Smooth muscle cell (in vitro differentiated cells): ENCODE measurements at regions not wholly inside any gene's neighbourhood (a gene's known extent, or its start where the extent isn't known, plus 50 kb on each side); places are given as distances from the start of the nearest gene placed in this dataset.

Experiments used
- DNase-seq: peaks from one replicate; lab custom pipeline; 2025; ENCODE audit not compliant: unreplicated experiment; lab: John Stamatoyannopoulos, UW
- H2AFZ ChIP-seq: fragments of 200-600 bp; sonication (generic); 2 replicates; pipeline ENCODE4 v1.6.0; 2016; ENCODE audit warnings: antibody characterized with exemption, low read depth, mild to moderate bottlenecking
- H3F3A ChIP-seq: fragments of 200-600 bp; sonication (generic); 2 replicates; pipeline ENCODE4 v1.6.0; 2017; ENCODE audit warnings: antibody characterized with exemption, low read depth
- H3K27ac ChIP-seq: fragments of 200-600 bp; sonication (generic); 2 replicates; pipeline ENCODE4 v1.5.1; 2016; ENCODE audit warnings: low read depth, mild to moderate bottlenecking
- H3K27me3 ChIP-seq: fragments of 200-600 bp; sonication (generic); 2 replicates; pipeline ENCODE4 v1.6.1; 2016; ENCODE audit warnings: low read depth, mild to moderate bottlenecking
- H3K36me3 ChIP-seq: fragments of 200-600 bp; sonication (generic); 2 replicates; pipeline ENCODE4 v1.5.1; 2016; ENCODE audit warnings: low read depth
- H3K4me1 ChIP-seq: fragments of 200-600 bp; sonication (generic); 2 replicates; pipeline ENCODE4 v1.5.1; 2016; ENCODE audit warnings: low read depth
- H3K4me2 ChIP-seq: fragments of 200-600 bp; sonication (generic); 2 replicates; pipeline ENCODE4 v1.6.0; 2016; ENCODE audit warnings: mild to moderate bottlenecking
- H3K4me3 ChIP-seq: fragments of 200-600 bp; sonication (generic); 2 replicates; pipeline ENCODE4 v1.5.1; 2016; ENCODE audit warnings: mild to moderate bottlenecking
- H3K79me2 ChIP-seq: fragments of 200-600 bp; sonication (generic); 2 replicates; pipeline ENCODE4 v1.6.0; 2016; ENCODE audit warnings: low read depth, mild to moderate bottlenecking
- H3K9ac ChIP-seq: fragments of 200-600 bp; sonication (generic); 2 replicates; pipeline ENCODE4 v1.6.0; 2016; ENCODE audit warnings: low read depth
- H3K9me3 ChIP-seq: fragments of 200-600 bp; sonication (generic); replicated peaks from 2 replicates; pipeline ENCODE4 v1.5.1; 2016; ENCODE audit warnings: low read depth
- H4K20me1 ChIP-seq: fragments of 200-600 bp; sonication (generic); 2 replicates; pipeline ENCODE4 v1.6.0; 2016; ENCODE audit warnings: low read depth
- WGBS: methylation state at CpG from one replicate; pipeline ENCODE4 v1.1.7; 2016; ENCODE audit warnings: low lambda C conversion rate; 5-methylcytosine and 5-hydroxymethylcytosine counted together
- TF ChIP-seq, protein P1 (sequence below): fragments of 200-600 bp; sonication (generic); IDR thresholded peaks from 2 replicates; pipeline ENCODE4 v1.5.1; 2017; ENCODE audit warnings: borderline replicate concordance, mild to moderate bottlenecking, antibody characterized with exemption; ENCODE audit not compliant: insufficient read depth, poor library complexity, severe bottlenecking

DNA sequence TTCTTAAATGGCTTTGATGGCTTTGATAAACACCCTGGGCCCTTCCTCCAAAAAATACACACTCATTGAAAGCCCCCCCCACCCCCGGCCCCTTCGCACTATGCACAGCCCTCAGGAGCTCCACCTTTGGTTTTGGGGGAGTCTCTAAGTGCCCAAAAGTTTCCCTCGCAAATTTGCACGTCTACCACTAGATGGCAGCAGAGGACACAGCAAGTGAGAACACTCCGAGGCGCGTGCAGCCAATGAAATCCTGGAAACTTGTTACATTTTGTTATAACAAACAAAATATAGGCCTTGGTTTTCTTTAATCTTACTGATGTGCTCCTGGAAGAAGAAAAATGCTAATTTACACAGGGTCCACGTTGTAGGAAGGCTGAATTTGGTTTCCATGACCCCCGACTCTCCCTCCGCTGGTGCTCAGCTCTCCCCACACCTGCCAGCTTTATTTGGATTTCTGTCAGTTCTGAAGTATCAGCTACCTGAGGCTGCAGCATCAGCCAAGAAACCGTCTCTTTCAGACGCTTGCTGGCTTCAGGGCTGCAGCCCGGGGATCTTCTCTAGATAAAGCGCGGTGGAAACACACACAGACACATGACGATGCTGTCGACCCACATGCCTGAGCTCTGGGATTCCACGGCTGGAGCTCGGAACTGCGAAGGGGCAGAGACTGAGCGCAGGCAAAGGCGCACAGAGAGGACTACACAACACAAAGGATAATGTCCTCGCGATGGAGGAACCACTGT is 148.3 kb upstream of the RPS6KA2 start:
- WGBS, result 56% methylated on average over 24 of the region's 24 CpGs
- no peak for DNase-seq
- Histone ChIP-seq H3K27ac (no peak overlapping the region), H3K9ac (no peak overlapping the region), H3K4me3 (no peak overlapping the region), H2AFZ (no peak overlapping the region), H3F3A (no peaks in the 10 kb centered on the region), H3K4me2 (no peak overlapping the region), H3K9me3 (no peaks in the 10 kb centered on the region), H3K79me2 (no peaks in the 10 kb centered on the region), H3K4me1 (no peaks in the 10 kb centered on the region), H4K20me1 (no peaks in the 10 kb centered on the region), H3K36me3 (no peaks in the 10 kb centered on the region), H3K27me3 (peaks cover 11% of the 10 kb centered on the region)
- TF ChIP-seq, protein P1, sequence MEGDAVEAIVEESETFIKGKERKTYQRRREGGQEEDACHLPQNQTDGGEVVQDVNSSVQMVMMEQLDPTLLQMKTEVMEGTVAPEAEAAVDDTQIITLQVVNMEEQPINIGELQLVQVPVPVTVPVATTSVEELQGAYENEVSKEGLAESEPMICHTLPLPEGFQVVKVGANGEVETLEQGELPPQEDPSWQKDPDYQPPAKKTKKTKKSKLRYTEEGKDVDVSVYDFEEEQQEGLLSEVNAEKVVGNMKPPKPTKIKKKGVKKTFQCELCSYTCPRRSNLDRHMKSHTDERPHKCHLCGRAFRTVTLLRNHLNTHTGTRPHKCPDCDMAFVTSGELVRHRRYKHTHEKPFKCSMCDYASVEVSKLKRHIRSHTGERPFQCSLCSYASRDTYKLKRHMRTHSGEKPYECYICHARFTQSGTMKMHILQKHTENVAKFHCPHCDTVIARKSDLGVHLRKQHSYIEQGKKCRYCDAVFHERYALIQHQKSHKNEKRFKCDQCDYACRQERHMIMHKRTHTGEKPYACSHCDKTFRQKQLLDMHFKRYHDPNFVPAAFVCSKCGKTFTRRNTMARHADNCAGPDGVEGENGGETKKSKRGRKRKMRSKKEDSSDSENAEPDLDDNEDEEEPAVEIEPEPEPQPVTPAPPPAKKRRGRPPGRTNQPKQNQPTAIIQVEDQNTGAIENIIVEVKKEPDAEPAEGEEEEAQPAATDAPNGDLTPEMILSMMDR, result peak; percentile 90

DNA sequence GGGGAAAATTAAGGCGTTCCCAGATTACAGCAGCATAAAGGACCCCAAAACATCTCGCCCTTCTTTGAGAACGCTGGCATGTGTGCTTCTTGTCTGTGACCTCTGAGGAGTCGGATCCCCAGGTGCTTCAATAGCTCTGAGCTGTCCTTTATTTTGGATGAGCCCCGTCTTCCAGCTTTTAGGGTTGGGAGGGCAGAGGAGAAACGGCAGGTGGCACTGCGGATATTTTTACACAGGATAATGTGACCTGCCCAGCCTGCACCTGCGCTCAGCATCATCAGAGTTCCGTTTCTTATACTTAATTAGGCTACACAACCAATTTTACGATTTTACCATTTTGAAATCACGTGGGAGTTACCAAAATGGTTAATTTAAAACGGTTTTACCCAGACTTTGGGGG is 147.7 kb upstream of the RPS6KA2 start:
- H4K20me1 ChIP-seq, result no peaks in the 10 kb centered on the region
- H3K79me2 ChIP-seq, result no peaks in the 10 kb centered on the region
- no peak overlapping the region for H3K4me3 ChIP-seq
- H3K27me3 ChIP-seq, result peaks cover 11% of the 10 kb centered on the region
- no peaks in the 10 kb centered on the region for H3F3A ChIP-seq
- H3K36me3 ChIP-seq, result no peaks in the 10 kb centered on the region
- no peak overlapping the region for H2AFZ ChIP-seq
- H3K9ac ChIP-seq, result no peak overlapping the region
- no peak overlapping the region for H3K27ac ChIP-seq
- DNase-seq, result no peak
- no peaks in the 10 kb centered on the region for H3K9me3 ChIP-seq
- TF ChIP-seq, protein P1, result no peak
- H3K4me1 ChIP-seq, result no peaks in the 10 kb centered on the region
- H3K4me2 ChIP-seq, result no peak overlapping the region
- 72% methylated on average over 12 of the region's 12 CpGs for whole genome bisulfite sequencing

DNA sequence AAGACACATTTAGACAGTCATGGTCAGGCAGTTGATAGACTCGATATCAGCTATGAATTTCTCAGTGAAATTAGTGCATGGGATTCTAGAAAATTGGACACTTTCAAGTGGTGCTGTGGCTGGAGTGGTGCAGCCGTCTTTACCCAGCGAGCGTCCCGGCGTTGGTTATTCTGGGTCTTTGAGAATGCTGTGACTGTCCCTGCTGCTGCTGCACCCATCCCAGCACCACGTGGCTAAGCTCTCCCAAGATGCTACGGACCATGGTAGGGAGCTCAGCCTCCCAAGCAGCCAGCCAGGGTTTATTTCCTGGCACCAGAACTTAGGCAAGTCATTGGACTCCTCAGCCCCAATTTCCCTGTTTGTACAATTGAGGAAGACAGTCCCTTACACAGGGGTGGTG is 147.2 kb upstream of the RPS6KA2 start:
- Histone ChIP-seq H3K4me2 (no peak overlapping the region), H3K4me3 (no peak overlapping the region), H3K9ac (no peak overlapping the region), H3K79me2 (no peaks in the 10 kb centered on the region), H3F3A (no peaks in the 10 kb centered on the region), H3K36me3 (no peaks in the 10 kb centered on the region), H4K20me1 (no peaks in the 10 kb centered on the region), H3K9me3 (no peaks in the 10 kb centered on the region), H3K27me3 (peaks cover 11% of the 10 kb centered on the region), H2AFZ (no peak overlapping the region), H3K4me1 (no peaks in the 10 kb centered on the region), H3K27ac (no peak overlapping the region)
- WGBS, result 82% methylated on average over 8 of the region's 8 CpGs
- TF ChIP-seq, protein P1, result no peak
- DNase-seq, result no peak

DNA sequence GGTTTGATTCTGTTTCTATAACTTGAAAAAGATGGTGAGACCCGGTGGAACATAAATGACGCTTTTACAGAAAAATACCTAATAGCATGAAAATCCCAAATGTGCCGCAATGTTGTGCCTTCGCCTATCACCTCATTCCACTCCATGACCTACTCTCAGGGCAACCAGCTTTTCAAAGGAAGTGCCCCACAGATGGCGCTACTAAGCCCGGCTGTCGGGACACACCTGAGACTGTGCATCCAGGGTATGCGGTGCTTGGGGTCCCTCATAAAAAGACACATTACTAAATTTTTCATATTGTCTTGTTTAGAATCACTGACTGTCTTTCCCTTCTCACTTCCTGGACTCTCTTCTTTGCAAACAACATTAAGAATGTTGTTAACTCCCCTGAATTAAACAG is 145.5 kb upstream of the RPS6KA2 start:
- no peaks in the 10 kb centered on the region for H3K79me2 ChIP-seq
- H3F3A ChIP-seq, result no peaks in the 10 kb centered on the region
- no peaks in the 10 kb centered on the region for H3K9me3 ChIP-seq
- no peaks in the 10 kb centered on the region for H3K4me1 ChIP-seq
- WGBS, result 80% methylated on average over 8 of the region's 8 CpGs
- no peak overlapping the region for H3K9ac ChIP-seq
- no peaks in the 10 kb centered on the region for H3K36me3 ChIP-seq
- H4K20me1 ChIP-seq, result no peaks in the 10 kb centered on the region
- DNase-seq, result no peak
- TF ChIP-seq, protein P1, result no peak
- no peak overlapping the region for H3K27ac ChIP-seq
- H3K4me2 ChIP-seq, result no peak overlapping the region
- no peak overlapping the region for H2AFZ ChIP-seq
- H3K4me3 ChIP-seq, result no peak overlapping the region
- peaks cover 10% of the 10 kb centered on the region for H3K27me3 ChIP-seq
